Hematopoietic multipotent progenitor cell (in vitro differentiated cells): ENCODE measurements at regions not wholly inside any gene's neighbourhood (a gene's known extent, or its start where the extent isn't known, plus 50 kb on each side); places are given as distances from the start of the nearest gene placed in this dataset.

Source experiments
- DNase-seq, 3 donors: peaks; one replicate each; pipeline ENCODE4 v3.0.0-alpha.2; 2011 to 2015; ENCODE audit warnings: low read depth in 2 of 3, low spot score in 2 of 3

DNA sequence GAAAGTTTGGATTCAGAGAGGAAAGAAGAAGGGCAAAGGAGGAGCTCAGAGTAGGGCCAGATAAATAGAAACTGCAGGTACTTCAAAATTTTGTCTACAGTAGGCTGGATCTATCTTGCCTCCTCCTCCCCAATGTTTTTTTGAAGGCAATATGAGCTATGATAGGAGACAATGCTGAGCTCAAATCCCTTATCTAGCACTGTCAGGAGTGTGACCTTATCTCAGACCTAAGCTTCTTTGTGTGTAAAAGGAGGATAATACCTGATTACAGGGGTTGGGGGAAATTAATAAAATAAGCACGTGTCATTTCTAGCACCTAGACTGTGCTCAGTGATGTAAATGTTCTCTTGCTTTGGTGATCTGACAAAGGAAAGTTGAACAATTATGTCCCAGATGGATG, 137.8 kb upstream of the CD180 start:
- DNase-seq = no peak

DNA sequence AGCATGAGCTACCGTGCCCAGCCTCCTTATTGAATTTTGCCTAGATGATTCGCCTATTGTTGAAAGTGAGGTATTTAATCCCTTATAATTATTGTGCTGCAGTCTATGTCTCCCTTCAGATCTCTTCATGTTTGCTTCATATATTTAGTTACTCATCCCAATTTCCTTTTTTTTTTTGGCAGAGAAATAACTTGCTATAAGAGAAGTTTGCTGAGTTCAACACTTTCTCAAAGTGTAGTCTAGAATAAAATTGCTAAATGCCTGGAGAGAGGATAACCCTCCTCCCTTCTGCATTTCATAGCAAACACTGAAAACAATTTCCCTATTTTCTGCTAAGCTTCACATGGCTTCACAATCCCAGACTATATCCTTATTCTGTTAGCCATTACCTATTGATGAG, 136.6 kb upstream of the CD180 start:
- DNase-seq = no peak

DNA sequence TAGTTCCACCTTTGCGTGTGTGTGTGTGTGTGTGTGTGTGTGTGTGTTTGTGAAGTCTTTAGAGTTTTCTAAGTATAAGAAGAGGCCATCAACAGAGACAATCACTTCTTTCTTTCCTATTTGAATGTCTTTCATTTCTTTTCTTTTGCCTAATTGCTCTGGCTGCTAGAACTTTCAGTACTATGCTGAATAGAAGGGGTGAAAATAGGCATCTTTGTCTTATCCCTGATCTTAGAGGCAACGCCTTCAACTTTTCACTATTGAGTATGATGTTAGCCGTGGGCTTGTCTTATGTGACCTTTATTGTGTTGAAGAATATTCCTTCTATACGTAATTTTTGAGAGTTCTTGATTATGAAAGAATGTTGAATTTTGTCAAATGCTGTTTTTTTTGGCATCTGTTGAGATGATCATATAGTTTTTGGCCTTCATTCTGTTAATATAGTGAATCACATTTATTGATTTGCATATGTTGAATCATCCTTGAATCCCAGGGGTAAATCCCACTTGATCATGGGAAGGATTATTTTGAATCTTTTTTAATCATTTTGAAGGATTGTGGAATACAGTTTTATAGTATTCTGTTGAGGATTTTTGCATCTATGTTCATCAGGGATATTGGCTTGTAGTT, 134.8 kb upstream of the CD180 start:
- no peak for DNase-seq

DNA sequence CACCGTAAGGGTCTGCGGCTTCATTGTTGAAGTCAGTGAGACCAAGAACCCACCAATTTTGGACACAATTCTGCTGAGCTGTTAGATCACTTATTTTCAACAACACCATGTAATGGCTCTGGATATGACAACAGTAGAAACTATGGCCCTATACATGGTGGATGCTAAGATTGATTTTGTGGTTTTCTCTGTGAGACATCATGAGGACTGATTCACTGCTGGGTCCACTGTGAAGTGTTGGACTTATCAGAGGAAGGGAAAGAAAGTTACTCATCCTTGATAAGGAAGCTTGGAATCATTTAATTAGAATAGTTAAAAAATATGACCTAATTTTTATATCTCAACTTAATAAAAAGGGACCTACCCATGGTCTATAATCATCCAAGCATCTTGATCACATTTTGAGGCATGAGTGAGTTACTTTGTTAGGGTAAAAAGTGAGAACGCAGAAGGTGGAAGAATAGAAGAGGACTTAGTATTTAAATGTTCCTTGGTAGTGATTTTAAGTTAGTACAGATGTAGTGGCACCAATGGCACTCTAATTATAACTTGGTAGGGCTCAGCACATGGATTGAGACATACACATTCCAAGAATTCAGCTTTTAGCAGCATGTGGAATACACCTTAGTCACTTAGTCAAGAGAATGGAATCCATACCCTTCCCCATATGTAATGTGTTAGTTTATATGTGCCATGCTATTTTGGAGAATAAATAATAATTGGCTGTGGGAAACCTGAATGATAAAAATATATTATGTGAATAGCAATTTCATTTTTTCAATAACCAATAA, 123.5 kb upstream of the CD180 start:
- DNase-seq = no peak

DNA sequence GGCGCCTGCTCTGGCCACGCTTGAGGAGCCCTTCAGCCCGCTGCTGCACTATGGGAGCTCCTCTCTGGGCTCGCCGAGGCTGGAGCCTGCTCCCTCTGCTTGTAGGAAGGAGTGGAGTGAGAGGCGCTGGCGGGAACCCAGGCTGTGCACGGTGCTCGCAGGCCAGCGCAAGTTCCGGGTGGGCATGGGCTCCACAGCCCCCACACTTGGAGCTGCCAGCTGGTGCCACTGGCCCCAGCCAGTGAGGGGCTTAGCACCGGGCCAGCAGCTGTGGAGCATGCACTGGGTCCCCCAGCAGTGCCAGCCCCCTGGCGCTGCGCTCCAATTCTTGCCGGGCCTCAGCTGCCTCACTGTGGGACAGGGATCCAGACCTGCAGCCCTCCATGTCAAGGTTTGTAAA, 122.1 kb upstream of the CD180 start:
- no peak for DNase-seq

DNA sequence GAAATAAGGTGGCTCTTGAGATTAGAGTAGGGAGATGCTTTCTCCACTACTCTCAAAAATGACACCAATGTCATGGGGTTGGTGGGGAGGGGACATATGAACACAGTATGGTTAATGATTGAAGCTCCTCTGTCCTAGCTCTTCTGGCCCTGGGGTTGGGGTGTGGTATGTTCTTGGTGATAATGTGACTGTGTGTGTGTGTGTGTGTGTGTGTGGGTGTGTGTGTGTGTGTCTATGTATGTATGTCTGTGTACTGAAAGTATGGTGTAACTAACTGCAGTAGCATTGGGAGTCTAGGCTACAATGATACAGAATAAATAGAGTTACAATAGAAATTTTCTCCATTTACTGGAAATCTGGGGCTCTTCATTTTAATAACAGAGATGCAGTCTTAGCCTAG, 121.0 kb upstream of the CD180 start:
- DNase-seq = no peak

DNA sequence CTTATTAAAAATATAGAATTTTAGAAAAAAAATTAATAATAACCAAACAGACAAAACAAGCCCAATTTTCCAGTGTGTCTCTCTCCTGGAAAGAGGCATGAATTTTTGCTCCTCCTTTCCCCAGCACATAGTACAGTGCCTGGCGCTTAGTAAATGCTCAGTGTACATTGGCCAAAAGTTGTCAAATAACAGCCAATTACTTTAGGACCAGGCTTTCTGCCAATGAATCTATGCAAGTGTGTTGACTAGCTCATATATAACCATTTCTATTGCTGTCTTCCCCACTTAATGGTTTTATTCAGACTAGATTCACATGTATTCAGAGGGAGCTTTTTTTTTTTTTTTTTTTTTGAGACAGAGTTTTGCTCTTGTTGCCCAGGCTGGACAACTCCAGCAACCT, 120.1 kb upstream of the CD180 start:
- DNase-seq = no peak

DNA sequence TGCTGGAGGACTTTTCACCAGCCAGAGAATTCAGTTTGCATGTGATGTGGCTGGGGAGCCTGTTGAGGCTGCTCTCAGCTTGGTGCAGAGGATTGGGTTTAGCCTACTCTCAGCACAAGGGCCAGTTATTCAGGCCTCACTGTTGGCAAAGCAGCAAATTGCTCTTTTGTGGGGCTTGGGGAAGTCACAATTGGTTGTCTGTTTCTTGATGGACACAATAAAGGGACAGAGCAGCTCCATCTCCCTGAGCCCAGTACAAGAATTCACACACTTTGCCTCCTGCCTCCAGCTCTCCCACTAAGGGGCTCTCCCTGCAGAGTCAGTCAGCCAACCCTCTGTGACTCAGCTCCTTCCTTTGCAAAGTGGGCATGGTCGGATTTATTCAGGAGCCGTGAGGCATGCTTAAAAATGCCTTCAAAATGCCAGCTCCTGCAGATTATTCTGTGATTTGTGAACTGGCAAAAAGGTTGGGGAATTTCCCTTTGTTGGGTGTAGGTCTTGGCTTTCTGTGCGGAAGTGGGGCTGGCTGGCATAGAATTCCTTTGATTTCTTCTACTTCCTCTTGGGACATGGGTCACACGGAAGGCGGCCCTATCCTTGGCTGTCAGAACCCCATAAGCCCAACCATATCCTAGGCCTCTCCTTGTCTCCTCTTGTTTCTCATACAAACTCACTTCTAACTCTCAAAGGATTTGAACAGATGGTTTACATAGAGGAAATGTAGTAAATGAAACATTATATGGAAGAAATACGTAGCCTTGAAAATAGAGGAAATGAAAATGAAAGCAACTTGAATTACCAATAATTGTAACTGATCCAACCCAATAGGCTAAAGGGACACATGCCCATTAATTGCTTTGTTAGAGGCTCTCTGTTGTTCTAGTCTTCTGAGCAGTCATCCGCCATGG, 118.7 kb upstream of the CD180 start:
- DNase-seq = no peak

DNA sequence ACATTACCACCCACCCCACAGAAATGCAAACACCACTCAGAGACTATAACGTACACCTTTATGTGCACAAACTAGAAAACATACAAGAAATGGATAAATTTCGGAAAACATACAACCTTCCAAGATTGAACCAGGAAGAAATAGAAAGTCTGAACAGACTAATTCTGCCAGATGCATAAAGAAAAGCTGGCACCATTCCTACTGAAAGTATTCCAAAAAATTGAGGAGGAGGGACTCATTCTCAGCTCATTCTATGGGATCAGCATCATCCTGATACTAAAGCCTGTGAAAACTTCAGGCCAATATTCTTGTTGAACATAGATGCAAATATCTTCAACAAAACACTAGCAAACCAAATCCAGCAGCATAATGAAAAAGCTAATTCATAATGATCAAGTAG, 115.1 kb upstream of the CD180 start:
- no peak for DNase-seq

DNA sequence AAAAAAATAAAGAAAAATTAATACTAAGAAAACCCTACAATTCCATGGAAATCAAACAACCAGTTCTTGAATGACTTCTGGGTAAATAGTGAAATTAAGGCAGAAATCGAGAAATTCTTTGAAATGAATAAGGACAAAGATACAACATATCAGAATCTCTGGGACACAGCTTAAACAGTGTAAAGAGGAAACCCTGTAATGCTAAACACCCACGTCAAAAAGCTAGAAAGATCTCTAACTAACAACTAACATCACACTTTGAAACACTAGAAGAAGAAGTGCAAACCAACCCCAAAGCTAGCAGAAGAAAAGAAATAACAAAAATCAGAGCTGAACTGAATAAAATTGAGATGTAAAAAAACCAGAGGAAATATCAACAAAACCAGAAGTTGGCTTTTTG, 114.6 kb upstream of the CD180 start:
- no peak for DNase-seq

DNA sequence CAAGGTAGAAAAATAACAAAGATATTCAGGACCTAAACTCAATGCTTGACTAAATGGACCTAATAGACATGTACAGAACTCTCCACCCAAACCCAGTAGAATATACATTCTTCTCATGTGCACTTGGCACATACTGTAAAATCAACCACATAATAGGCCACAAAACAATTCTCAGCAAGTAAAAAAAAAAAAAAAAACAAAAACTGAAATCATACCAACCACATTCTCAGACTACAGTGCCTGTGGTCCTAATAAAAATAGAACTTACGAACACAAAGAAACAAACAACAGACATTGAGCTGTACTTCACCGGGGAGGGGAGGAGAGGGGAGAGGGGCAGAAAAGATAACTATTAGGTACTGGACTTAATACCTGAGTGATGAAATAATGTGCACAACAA, 114.1 kb upstream of the CD180 start:
- no peak for DNase-seq

DNA sequence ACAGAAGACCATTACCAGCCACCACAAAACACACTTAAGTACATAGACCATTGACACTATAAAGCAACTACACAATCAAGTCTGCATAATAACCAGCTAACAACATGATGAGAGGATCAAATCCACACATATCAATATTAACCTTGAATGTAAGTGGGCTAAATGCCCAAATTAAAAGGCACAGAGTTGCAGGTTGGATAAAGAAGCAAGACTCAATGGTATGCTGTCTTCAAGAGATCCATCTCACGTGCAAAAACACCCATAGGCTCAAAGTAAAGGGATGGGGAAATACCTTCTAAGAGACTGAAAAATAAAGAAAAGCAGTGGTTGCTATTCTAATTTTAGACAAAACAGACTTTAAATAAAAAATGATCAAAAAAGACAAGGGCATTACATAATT, 113.6 kb upstream of the CD180 start:
- no peak for DNase-seq

DNA sequence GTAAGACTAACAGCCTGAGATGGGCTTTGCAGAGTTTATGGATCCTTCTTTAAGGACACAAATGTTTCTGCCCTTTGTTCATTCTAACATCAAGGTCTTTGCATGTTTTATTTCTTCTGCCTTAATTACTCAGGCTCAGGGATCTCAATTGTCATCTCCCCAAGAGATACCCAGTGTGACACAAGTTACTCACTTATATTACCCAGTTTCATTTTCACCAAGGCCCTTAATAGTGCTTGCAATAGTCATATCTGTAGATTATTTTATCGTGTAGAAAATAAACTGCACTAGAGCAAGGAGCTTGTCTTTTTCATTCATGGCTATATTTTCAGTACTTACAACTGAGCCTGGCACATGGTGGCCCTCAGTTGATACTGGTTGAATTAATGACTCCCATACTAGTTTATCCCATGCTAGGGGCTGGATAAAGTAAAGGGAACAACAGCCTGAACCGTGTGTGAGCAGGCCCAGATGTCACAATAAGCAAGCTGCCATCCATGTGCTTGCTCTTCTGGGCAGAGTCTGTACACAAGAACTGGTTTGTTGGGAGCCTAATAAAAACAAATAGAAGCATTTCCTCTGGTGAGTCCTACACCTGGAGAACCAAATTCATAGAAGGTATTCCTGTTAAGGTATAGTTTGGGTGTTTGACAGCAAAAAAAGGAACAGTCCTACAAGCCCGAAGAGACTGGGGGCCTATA, 112.5 kb upstream of the CD180 start:
- DNase-seq = no peak

DNA sequence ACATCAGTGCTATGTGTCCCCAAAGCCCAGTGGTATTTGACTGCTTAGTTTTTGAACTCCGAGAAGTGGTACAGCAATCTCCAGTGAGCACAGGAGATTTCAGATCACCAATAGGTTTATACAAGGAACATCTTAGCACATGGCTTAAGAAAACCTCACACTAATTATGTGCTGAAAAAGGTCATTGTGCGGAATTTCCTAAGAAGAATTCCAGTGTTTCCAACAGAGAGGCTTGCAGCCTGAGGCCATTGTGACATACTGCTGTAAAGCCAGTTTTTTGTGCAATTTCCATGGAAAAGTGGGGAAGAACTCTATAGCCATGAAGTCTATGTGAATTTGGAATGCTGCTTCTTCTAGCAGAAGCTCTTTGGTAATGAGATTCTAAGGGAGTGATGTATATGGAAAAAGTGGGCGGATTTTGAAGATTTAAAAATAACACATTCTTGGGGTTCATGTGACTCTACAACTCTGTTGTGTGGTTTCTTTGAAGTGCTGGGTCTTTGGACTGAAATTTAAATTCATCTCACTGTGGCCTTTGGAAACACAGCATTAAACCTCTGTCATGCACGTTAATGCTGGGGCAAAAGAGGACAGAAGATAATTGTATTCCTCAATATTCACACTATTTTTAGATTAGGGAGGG, 110.5 kb upstream of the CD180 start:
- no peak for DNase-seq

DNA sequence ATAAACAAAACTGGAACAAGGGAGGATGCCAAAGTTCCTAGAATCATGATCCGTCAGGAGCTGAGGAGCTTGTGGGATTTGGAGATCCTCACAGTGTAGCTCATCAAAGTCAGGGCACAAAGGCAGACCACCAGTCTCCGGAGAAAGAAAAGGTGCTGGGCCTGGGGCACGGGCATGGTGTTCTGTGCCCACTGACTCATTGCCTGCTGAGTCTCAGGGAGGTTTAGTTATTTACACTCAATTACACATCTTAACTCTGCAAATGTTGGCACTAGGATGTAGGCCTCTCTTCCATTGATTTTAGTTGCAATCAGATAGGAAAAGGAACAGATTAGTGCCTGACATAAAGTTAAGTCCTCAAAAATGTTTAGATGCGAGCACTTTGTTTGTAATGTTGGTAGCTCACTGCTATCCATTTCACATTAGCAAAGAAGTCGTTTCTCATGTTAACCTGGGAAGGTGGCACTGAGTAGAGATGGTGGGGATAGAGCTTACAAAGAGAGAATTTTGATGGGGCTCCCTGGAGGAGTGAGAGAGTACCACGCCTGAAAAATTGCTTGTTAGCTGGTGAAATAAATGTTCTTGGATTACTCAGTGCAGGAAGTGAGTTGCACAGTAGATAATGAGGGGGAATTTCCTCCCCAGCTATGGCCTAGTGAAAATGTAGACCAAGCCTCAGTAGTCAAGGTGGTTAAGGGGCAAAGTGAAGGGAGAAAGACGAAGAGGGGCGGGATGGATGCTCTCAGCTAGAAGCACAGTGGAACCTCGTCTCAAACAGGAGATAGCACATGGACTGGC, 109.5 kb upstream of the CD180 start:
- DNase-seq = peak in 2 of 3 donors; percentile 15 to 22

DNA sequence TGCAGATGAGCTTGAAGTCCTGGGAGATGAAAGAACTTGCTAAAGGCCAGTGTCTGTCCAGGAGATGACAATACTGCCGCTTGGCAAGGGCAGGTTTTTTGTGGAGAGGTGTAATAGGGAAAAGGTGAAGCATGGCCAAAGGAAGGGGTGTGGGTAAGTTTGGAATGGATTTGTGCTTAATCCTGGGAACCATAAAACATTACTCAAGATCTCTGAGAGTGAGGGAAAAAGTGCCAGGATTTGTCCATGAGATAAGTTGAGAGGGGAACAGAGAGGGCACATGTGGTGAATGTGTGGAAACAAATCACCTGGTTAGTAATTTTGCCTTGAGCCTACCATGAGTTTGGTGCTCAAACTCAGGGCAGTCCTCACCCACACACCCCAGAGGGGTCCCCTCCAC, 108.8 kb upstream of the CD180 start:
- DNase-seq = no peak

DNA sequence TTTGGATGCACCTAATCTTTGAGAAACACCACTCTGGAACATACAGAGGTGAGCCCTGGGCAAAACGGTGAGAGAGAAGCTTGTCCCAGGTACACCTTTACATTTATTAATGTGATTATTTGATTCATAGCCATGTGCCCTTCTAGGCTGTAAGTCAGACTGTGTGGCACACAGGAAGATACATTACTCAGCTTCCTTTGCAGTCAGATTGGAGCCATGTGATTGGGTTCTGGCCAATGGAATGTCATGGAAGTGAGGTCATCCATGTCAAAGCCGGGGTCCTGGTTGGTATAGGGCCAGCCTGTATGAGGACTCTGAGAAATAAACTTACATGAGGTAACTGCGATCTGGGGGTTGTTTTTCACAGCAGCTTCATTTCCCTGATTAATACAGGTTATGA, 106.8 kb upstream of the CD180 start:
- DNase-seq = no peak

DNA sequence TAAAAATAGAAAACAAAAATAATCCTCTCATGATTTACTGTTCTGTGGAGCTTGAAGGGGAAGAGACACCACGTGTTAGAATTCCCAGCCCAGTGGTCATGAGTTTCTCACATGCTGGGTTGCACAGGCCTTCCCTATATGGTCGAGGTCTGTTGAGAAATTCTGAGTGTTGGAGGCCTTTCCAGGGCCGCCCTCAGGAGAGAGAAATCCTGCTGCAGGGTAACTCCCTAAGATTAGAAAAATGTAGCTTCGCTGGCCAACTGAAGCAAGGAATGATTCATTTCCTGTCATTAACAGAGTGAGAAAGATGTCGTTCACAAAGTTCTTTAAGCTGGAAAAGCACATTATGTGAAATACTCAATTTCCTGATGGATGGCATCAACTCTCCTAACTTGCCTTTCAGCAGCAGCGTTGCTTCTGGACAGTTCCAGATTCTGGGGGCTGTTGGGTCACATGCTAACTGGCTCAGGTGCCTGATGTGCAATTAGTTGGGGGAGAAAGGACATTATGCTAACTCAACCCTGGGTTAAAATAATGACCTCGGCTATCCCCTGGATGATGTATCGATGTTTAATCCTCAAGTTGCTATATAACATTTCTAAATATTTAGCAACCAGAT, 104.8 kb upstream of the CD180 start:
- no peak for DNase-seq

DNA sequence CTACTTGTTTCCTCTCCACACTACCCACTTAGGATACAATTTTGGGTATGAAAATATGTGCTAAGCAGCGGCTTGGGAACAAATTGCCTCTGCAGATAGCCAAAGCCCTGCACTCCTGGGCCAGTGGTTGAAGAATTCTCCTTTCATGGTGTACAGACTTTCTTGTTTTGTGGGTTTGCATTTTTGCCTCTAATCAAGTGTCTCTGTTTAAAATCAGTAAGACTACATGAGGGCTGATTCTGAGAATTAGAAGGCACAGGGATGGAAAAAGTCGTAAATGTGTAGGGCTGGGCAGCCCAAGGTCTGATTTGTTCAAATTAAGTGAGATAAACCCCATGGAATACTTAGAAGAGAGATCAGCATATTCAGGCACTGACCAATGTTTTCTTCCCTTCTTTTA, 103.7 kb upstream of the CD180 start:
- no peak for DNase-seq
